HG03378 (cell line): ENCODE measurements at regions not wholly inside any gene's neighbourhood (a gene's known extent, or its start where the extent isn't known, plus 50 kb on each side); places are given as distances from the start of the nearest gene placed in this dataset.

Experiments used
- ATAC-seq: cut with Tn5 transposase; IDR thresholded peaks from one replicate; pipeline ENCODE4 v1.9.1; 2021; ENCODE audit warnings: mild to moderate bottlenecking, moderate library complexity; ENCODE audit not compliant: unreplicated experiment

DNA sequence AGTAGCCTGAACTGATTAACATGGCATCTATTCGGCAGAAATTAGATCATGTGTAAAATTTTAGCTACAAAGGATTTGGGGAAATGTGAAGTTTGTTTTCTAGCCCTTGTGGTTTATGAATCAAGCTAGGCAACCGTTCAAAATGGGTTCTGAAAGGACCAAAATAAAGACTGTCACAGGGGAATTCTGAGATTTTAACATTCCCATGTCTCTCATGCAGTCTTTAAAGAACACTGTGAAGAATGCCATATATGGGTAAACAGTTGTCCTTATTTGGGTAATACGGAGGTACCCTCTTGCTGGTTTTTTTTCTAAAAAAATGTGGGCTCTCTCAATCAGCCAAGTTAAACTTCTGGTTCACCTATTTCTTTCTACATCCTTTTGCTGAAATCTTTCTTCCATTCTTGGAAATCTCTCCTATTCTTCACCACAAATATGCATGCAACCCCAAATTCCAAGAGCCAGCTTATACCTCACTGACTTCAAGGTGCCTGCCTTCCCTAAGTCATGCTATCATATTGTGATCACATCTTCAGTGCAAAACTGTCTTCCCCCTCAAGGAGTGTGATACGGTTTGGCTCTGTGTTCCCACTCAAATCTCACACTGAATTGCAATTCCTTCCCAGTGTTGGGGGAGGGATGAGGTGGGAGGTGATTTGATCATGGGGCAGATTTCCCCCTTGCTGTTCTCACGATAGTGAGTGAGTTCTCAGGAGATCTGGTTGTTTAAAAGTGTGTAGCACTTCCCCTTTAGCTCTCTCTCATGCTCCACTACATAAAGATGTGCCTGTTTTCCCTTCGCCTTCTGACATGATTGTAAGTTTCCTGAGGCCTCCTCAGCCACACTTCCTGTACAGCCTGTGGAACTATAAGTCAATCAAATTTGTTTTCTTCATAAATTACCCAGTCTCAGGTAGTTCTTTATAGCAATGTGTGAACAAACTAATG, 308.7 kb downstream of the TTLL7 start:
- ATAC-seq: no peak

DNA sequence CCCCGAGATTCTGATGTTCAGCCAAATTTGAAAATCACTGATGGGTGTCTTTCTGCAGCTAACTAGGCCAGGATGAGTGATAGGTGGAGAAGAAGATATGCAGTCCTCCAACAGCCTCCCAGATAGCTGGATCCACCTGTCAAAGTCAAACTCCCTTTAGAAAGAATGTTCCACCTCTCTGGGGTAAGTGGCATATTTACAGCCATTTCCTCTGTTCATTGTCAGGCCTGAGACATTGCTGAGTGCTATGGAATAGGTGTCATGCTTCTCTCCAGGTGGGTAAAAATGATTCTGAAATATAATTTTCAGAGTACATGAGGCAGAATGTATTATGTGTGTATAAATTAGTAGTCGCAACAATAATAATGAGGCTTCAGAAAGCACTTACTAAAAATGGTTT, 316.8 kb downstream of the TTLL7 start:
- no peak for ATAC-seq

DNA sequence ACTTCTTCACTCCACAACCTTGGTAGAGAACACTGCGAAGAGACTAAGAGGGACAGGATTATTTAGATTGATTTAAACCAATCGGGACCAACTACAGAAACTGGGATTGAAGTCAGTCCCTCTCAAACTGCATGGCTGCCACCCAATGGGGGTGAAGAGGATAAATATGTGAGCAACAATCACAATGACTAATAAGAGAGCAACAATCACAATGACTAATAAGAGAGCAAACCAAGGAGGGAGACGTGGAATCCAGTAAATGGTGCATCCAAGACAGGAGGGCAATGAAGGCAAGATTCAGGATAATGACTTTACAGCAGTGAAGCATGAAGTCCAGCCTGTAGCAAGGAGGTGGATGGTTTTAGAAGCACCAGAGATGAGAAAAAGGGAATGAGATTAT, 322.8 kb downstream of the TTLL7 start:
- no peak for ATAC-seq

DNA sequence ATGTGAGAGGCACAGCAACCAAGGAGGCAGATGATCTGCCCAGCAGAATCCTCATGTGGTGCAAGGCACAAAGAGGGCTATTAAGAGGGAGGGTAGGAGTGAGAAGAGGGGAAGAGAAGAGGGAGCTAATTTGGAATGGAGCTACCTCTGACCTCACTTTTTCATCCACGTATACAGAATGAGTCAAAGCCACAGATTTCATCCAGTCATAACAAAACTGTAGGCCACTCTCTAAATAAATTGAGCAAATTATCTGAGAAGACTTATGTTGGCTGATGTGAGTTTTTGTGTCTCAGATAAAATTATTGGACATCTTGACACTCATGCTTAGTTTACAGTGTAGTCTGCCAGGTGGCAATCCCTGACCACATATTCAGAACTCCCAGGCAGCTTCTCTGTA, 325.6 kb downstream of the TTLL7 start:
- peak; percentile 85 for ATAC-seq

DNA sequence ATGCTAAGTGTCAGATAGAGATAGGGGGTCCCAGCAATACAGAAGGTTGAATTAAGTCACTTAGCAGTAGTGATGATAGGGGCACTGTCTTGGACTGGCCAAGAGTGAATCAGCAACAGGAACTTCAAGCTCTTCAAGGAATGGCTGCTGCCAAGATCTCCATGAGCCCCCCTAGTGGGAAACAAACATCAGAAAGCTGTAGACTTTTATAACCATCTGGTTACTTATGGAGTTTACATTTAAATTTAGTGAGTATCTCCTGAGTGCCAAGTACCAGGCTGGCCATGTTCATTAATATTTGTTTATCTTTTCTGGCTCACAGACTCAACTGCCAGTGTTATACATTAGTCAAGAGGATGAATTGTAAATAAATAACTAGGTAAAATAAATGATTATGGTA, 327.3 kb downstream of the TTLL7 start:
- ATAC-seq: no peak

DNA sequence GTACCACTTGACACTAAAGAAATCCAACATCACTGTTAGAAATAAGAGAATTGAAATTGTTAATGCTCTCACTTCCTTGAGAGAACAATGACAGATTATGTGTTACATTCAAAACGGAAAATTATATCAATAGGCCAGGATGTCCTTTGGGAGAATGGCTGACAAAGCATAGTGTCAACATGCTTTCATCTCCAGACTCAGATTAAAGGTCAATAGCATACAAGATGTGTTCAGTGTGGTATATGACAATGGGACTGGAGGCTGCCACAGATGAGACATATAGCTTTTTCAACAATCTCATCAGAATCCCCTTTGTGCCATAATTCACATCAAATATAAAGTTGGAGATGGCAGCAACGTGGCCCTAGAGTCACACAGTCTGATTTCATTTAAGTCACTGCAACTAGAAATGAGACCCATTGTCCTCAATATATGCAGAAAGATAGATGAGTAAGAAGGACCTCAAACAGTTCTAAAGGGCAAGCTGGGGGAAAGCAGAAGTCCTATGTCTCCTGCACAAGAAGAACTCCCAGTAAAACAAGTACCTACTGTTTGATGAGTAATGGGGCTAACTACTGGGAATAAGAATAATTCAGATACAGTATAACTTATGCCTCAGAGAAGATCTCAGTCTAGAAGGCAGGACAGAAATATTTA, 327.9 kb downstream of the TTLL7 start:
- no peak for ATAC-seq

DNA sequence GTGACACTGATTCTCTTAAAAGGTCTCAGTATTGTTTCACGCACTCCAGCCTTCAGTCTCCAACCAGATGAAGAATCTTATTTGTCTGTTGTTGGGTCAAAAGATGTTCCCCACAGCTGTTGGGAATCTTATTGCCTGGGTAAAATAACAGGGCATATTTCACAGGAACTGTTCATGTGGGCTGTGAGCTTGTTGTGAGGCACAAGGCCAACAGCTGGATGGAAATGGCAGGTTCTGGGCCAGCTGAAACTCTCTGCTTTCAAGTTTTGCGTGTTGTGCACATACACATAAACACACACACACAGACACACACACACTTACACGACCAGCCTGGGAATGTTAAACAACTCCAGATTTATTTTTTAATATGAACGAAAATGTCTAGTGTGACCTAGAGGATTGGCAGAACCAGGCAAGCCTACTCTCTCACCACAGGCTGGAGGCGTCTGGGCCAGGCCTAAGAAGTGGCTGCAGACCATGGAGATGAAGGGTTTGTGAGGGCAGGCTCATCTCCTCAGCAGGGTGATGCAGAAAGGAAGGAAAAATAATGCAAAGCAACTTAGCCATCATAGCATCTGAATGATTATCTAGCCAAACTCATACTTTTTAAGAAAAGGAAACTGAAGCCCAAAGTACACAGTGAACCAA, 357.0 kb downstream of the TTLL7 start:
- no peak for ATAC-seq

DNA sequence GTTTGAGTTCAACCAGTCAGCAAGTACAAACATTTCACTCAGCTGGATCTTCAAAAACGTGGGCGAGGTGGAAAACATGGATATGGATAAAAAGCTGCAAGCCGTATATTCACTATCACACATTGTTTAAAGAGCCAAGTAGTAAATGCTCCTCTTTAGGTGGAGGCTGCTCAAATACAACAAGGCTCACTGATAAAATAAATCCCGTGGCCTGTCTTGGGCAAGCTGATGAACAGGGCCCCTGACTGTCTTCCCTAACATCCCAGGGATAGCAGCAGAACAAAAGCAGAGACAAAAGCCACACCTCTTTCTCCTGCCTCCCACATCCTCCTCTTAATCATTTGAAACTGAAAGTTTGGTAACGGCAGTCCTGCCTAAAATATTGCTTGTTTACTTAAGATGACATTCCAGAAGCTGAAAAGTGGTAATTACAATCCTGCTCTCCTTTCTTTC, 357.7 kb downstream of the TTLL7 start:
- ATAC-seq: no peak

DNA sequence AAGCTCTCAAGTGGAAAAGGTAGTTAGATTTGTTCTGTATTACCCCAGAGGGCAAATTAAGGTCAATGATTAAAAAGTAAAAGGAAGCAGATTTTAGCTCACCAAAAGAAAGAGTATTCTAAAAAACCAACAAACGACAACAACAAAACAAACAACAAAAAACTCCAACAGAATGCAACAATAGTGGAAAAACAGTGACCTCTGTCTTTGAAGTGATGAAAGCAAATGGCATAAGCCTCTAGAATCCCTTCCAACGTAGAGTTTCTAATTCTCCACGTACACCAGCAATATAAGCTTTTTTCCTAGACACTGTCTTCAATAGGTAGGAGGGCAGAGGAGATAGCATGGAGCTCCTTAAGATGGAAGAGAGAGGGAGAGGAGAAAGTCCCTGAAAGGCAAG, 359.1 kb downstream of the TTLL7 start:
- no peak for ATAC-seq

DNA sequence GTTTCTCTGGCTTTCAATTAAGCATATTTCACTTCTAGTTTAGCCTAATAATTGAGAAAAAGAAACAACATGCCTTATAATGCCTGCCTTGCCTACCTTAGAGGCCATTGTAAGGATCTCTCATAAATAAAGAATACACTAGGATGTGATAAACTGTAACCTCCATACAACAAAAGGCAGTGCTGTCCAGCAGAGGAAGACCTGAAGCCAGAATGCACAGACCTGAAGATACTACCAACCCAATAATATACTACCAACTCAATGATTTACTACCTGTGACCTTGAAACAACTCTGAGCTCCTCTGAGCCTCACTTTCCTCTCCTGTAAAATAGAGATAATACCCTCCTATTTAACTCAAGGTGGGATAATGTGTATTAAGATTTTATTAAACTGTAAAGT, 361.3 kb downstream of the TTLL7 start:
- no peak for ATAC-seq

DNA sequence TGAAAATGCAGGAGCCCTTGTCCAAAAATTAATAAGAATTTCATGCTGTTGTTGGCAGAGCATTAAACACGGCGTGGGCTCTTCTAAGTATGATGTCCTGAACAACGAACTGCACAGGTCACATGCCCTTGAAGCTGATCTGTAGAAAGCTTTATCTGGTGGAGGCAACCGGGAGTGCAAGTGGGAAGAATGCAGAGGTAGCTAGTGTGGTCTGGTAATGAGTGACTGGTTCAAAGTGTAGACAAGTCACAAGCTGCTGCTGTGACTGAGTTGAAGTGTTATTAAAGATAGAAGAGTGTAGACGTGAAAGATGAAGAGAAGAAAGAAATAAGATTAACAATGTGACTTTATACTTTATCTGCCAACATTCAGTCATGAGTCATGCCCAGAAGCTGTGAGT, 361.9 kb downstream of the TTLL7 start:
- ATAC-seq: no peak

DNA sequence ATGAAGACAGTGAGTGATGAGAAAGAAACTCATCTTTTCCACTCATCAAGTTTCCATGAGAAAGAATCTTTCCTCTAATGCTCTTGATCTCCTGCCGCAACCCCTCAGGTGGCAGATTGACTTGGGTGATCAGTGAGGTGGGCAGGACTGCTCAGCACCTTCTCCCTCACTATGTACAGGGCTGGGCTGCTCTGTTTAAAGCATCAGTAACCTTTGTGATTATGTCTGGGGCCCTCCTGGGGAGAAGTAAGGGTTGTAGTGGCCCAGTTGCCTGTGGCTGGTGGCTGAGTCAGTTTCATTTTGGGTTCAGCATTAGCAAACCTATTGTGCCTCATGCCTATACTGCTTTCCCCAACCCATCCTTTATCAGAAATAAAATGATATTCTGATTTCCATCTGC, 366.0 kb downstream of the TTLL7 start:
- ATAC-seq: no peak

DNA sequence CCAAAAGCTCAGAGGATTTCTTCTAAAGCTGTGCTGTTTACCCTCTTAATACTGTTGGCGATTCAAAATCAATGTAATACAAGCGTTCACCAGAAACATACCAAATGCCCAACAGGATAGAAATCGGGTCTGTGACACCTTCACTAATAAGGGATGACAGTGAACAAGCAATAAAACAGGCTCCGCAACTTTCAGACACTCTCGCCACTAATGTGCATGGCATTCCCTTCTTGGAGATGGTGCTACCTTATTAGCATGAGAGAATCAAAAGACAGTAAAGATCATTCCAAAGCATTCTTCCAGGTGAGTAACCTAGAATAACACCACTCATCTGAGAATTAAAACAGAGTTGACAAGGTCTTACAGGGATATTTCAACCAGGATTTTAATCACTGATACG, 367.1 kb downstream of the TTLL7 start:
- ATAC-seq: no peak

DNA sequence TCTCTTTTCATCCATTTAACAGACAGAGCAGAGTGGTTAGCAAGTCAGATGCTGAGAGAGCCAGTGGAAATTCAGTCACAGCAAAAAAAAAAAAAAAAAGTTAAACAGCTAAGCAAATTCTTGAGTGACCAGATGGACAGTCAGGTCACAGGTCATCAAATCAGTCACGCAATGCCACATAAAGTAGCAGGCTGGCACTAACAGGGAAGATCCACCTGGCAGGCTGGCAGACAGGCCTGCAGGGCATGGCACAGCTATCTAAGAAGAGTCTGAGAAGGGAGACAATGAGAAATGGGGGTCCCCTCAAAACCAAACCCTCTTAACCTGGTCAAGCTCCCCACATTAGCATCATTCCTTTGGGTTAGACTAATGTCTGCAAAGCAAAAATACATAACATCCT, 371.9 kb downstream of the TTLL7 start:
- ATAC-seq: no peak

DNA sequence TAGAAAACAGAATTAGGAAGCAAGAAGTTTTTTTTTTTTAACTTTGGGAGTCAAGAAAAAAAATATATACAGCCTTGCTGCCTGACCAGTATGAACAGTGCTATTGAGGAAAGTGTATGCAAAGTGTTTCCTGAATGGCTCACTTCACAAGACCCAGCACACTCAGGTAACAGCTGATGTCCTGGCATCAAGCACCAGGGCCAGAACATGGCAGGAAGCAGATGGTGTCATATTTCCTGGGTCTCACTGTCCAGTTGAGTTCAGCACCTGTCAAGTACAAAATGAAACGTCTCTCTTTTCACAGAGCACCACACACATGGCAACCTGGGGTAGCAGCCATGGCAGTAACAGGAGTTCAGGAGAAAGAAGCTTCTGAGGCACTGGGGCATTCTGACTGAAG, 372.3 kb downstream of the TTLL7 start:
- no peak for ATAC-seq

DNA sequence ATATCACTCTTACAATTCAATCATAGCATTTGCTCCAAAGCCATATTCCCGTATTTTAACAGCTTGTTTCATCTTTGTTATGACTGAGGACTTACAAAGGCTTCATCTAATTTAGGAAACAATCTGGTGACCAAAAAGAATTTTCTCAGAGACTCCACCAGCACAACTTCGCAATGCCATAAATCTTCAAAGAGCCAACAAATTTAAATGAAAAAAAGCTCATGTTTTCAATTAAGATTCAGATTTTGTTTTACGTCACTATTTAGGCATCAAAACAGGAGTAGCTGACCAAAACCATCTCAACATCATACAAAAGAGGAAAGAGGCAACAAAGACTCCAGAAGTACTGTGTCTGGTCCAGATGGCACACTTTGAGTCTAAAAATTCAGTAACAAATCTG, 373.3 kb downstream of the TTLL7 start:
- no peak for ATAC-seq

DNA sequence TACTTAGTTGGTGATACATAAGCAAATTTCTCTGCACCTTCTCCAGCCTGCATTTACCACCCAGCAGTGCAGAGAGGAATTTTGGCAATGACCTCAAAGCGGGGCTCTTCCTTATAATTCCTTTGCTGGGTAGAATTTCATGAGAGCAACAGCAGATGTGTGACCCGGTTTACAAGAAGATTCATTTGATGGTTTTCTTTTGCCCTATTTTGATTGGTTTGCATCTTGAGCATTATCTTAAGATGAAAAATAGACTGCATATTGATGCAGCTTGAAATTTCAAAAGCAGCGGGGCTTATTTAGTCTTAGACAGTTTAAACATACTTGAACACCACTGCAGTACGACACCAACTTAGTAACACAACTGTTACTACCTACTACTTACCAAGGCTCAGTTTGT, 378.9 kb downstream of the TTLL7 start:
- ATAC-seq: no peak

DNA sequence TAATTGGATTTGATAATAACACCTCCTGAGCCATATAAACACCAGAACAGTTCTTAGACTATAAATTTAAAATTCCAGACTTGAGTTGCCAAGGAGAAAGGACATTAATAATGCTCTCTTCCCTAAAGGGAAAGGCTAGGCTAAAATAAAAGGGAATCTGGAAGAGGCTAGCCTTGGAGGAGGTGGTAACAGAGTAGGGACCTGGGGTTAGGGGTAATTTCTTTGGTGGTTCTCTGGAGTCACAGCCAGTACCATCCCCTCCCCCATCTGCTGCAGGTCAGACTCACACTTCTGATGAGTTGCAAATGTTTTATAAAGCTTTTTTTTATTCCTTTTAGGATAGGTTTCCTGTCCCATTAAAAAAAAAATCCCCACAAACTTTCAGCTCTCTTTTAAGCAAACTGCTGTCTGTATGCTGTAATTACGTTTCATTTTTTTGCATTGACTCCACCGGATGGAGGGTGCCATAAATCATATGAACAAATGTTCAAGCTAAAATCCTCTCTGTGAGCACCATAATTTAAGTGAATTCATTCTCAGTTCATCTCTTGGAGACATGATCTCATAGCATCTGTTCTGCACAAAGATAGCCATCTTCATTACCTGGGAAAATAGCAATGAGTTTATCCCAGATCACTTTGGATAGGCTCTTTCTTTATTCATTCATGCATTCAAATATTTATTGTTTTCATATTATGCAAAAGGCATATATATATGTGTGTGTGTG, 379.6 kb downstream of the TTLL7 start:
- no peak for ATAC-seq

DNA sequence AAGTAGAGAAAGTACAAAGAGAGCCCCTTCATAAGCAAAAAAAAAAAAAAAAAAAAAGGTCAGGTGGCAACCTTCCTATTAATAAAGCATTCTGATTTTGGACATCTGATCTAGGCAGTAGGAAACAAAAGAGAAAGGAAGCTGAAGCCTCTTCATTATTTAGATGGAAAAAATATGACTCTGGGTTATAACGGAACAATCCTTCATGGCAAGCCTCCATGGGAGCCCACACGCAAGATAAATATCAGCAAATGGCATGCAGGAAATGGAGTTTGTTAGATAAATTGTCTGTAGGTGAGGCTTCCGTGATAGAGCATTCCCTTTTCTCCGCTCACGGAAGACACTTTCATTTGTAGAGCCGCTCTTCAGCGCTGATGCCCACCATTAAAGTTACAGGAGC, 381.0 kb downstream of the TTLL7 start:
- ATAC-seq: no peak

DNA sequence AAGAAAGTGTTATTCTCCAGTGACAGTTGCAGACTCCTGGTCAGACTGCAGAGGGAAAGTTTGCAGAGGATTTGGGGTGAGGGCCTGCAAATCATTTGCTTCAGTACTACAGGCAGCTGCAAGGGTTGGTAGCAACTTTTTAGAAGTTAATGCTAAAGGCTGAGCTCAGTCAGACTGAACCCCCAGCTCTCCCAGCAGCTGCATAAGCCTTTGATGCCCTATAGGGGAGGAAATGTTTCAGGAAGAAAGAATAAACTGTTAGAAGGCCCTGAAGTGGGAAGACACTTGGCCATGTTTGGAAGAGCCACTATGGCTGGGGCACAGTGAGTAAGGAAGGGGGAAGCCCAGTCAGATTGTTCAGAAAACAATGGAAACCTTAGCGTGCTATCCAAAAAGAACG, 383.6 kb downstream of the TTLL7 start:
- ATAC-seq: no peak

DNA sequence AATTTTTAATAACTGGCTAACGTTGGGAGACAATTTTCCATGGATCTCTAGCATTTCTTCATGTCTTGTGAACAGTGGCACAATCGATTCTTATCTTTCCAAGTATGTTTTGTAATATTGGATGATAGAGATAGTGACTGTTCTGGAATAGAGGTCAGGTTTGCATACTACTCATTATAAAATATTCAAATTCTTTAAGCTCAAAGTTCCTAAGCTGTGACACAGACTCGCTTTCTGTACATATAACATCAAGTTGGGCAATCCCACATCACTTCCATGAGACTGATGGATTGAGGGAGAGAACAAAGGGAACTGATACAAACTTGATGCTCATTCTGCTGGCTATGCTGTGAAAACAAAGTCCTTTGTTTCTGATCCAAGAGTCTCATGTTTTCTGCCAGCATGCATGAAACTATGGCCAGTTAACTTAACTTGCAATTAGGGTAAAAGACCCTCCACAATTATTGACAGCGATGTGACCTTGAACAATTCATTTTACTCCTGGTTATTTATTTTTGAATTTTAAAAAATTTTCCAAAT, 392.4 kb downstream of the TTLL7 start:
- no peak for ATAC-seq
